ENCODE measurements at regions not wholly inside any gene's neighbourhood (a gene's known extent, or its start where the extent isn't known, plus 50 kb on each side); places are given as distances from the start of the nearest gene placed in this dataset.
"Not testable (repeated sequence)": the region's sequence is repeated elsewhere in the genome, so short reads cannot be mapped to it uniquely, and the experiment has no call there.

GRCh38 chr1:70796298-70796697, 251.3 kb downstream of the PTGER3 start:
- not testable (repeated sequence) for TF ChIP-seq CTCF, POLR2A (IDR thresholded peaks at IDR 0.05)
